ENCODE measurements at regions not wholly inside any gene's neighbourhood (a gene's known extent, or its start where the extent isn't known, plus 50 kb on each side); places are given as distances from the start of the nearest gene placed in this dataset.

- TF ChIP-seq CREB5 (CRISPR knock-in tag; IDR thresholded peaks at IDR 0.05; ENCODE audit: low read depth) (no peak), ZNF70 (CRISPR knock-in tag; IDR thresholded peaks at IDR 0.05) (no peak), ZNF8 (CRISPR knock-in tag; IDR thresholded peaks at IDR 0.05) (no peak), CSRNP3 (CRISPR knock-in tag; IDR thresholded peaks at IDR 0.05) (no peak), ZC3H10 (CRISPR knock-in tag; IDR thresholded peaks at IDR 0.05) (no peak), CSDC2 (CRISPR knock-in tag; IDR thresholded peaks at IDR 0.05) (no peak), ZFP30 (CRISPR knock-in tag; IDR thresholded peaks at IDR 0.05) (no peak), PPARA (CRISPR knock-in tag; IDR thresholded peaks at IDR 0.05; ENCODE audit: borderline replicate concordance) (no peak)
These were observed 89.8 kb downstream of the RTL9 start for GRCh38 chrX:110448459-110448858.
